HEK293T (cell line): ENCODE measurements at regions not wholly inside any gene's neighbourhood (a gene's known extent, or its start where the extent isn't known, plus 50 kb on each side); places are given as distances from the start of the nearest gene placed in this dataset.

Experiments
- ARNT ChIP-seq: fragments of 450-650 bp; IDR thresholded peaks from 2 replicates; pipeline ENCODE4 v1.6.1; 2017; ENCODE audit warnings: mild to moderate bottlenecking
- ELF4 ChIP-seq: fragments of 450-650 bp; IDR thresholded peaks from 2 replicates; pipeline ENCODE4 v1.6.1; 2017; ENCODE audit warnings: antibody characterized with exemption
- FOXA1 ChIP-seq: fragments of 450-650 bp; IDR thresholded peaks from 2 replicates; pipeline ENCODE4 v1.6.1; 2016; ENCODE audit warnings: mild to moderate bottlenecking
- FOXK2 ChIP-seq: fragments of 450-650 bp; IDR thresholded peaks from 2 replicates; pipeline ENCODE4 v1.6.1; 2016; ENCODE audit warnings: mild to moderate bottlenecking
- FOXM1 ChIP-seq: fragments of 450-650 bp; IDR thresholded peaks from 2 replicates; pipeline ENCODE4 v1.6.1; 2017; ENCODE audit warnings: mild to moderate bottlenecking, borderline replicate concordance
- HDGF ChIP-seq: fragments of 450-650 bp; IDR thresholded peaks from 2 replicates; pipeline ENCODE4 v1.6.1; 2017; ENCODE audit warnings: antibody characterized with exemption, borderline replicate concordance
- L3MBTL2 ChIP-seq: fragments of 450-650 bp; conservative IDR thresholded peaks from 2 replicates; pipeline ENCODE4 v1.6.1; 2016; ENCODE audit warnings: mild to moderate bottlenecking
- SP1 ChIP-seq: fragments of 450-650 bp; IDR thresholded peaks from 2 replicates; pipeline ENCODE4 v1.6.1; 2017
- SUZ12 ChIP-seq: fragments of 450-650 bp; IDR thresholded peaks from 2 replicates; pipeline ENCODE4 v1.6.1; 2016; ENCODE audit warnings: mild to moderate bottlenecking
- TARDBP ChIP-seq: fragments of 450-650 bp; IDR thresholded peaks from 2 replicates; pipeline ENCODE4 v1.6.1; 2016
- ZNF384 ChIP-seq: fragments of 450-650 bp; IDR thresholded peaks from 2 replicates; pipeline ENCODE4 v1.6.1; 2016

GRCh38 chr5:89851911-89852310 is 557.6 kb downstream of the CETN3 start:
- TF ChIP-seq ELF4, result no peak
- no peak for TF ChIP-seq FOXM1
- TF ChIP-seq FOXA1, result no peak
- TF ChIP-seq HDGF, result no peak
- no peak for TF ChIP-seq SUZ12
- TF ChIP-seq ZNF384, result no peak
- TF ChIP-seq SP1, result no peak
- no peak for TF ChIP-seq FOXK2
- no peak for TF ChIP-seq ARNT
- no peak for TF ChIP-seq TARDBP
- TF ChIP-seq L3MBTL2, result no peak
